ENCODE measurements at regions not wholly inside any gene's neighbourhood (a gene's known extent, or its start where the extent isn't known, plus 50 kb on each side); places are given as distances from the start of the nearest gene placed in this dataset.

GRCh38 chr2:109067631-109068125, 61.3 kb upstream of the SH3RF3 start:
- no peak for TF ChIP-seq GLI4 (tag by site-specific recombination; IDR thresholded peaks at IDR 0.05)
- no peak for TF ChIP-seq ZNF449 (tag by site-specific recombination; IDR thresholded peaks at IDR 0.05)
- no peak for TF ChIP-seq CTCF (tag by site-specific recombination; IDR thresholded peaks at IDR 0.05)
- no peak for TF ChIP-seq ZBTB49 (tag by site-specific recombination; IDR thresholded peaks at IDR 0.05; ENCODE audit: low read depth)
- TF ChIP-seq ZNF510 (tag by site-specific recombination; IDR thresholded peaks at IDR 0.05; ENCODE audit: insufficient replicate concordance) = no peak
- no peak for TF ChIP-seq ZXDB (tag by site-specific recombination; IDR thresholded peaks at IDR 0.05)
- TF ChIP-seq ZBTB21 (tag by site-specific recombination; IDR thresholded peaks at IDR 0.05) = no peak
- no peak for TF ChIP-seq REST (tag by site-specific recombination; IDR thresholded peaks at IDR 0.05)
